ENCODE measurements at regions not wholly inside any gene's neighbourhood (a gene's known extent, or its start where the extent isn't known, plus 50 kb on each side); places are given as distances from the start of the nearest gene placed in this dataset.
"Not testable (repeated sequence)": the region's sequence is repeated elsewhere in the genome, so short reads cannot be mapped to it uniquely, and the experiment has no call there.

DNA sequence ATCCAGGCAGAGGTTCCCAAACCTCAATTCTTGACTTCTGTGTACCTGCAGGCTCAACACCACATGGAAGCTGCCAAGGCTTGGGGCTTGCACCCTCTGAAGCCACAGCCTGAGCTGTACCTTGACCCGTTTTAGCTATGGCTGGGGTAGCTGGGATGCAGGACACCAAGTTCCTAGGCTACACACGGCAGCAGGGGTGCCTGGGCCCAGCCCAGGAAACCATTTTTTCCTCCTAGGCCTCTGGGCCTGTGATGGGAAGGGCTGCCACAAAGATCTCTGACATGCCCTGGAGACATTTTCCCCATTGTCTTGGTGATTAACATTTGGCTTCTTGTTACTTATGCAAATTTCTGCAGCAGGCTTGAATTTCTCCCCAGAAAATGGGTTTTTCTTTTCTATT, 180.6 kb upstream of the CFAP20DC start:
- DNase-seq (ENCODE audit: low read depth, low spot score), result not testable (repeated sequence)

DNA sequence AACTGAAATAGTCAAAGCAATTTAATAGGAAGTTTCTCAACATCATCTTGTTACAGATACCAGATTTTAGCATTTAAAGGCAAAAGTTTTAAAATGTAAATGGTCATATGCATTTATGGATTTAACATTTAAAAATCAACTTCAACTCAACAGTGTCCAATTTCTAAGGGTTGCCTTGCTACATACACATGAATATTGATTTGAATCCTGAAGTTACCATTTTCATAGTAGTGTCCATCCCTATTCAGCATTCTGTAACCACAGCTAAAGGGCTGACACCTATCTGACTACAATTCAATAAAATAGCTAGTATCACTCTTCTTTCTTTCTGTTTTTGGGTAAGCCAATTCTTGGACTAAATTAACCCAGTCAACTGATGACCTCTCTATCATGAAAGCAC, 164.0 kb upstream of the CFAP20DC start:
- no peak for DNase-seq (ENCODE audit: low read depth, low spot score)

DNA sequence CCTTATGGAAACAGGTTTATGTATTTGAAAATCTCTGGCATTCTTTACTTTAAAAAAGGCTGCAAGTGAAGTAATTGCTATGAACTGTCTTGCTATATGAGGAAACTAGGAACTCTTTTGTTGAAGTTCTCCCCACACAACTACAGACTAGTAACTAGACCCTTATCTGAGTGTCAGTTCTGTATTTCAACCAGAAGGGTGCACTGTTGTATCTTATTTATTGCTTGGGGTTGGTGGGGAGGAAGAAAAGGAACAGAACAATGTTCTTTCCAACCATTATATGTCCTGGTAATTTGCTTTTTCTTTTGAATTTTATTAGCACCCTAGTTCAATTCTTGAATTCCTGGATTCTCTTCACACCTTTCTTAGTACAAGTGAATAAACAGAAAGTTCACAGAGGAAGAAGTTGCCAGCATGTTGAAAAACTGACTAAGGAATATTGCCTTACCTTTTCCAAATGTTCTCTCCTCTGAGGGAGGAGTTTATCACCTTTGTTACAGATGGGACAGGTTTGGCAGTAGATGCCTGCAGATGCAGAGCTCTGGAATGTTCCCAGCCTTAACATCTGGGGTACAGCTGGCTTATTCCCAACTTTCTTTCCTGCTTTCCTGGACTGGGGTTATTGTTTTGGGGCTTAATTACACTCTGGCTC, 162.4 kb upstream of the CFAP20DC start:
- DNase-seq (ENCODE audit: low read depth, low spot score), result no peak

DNA sequence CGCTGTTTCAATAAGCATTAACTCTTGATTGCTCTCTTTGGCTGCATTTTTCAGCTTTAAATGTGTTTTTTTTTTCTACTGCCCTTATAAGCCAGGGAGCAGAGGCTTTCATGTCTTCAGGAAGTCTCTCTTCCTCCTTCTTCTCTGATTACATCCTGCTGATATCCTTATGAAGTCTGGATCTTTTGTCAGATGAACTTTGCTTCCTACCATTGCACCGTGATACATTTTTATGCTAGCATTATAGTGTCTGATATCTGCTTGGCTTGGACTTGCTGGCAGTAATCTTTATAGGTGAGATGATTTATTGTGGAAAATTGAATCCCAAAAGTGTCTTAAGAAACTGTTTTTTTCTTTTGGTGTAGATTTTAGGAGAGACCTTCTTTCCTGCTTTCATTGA, 160.4 kb upstream of the CFAP20DC start:
- DNase-seq (ENCODE audit: low read depth, low spot score), result no peak

DNA sequence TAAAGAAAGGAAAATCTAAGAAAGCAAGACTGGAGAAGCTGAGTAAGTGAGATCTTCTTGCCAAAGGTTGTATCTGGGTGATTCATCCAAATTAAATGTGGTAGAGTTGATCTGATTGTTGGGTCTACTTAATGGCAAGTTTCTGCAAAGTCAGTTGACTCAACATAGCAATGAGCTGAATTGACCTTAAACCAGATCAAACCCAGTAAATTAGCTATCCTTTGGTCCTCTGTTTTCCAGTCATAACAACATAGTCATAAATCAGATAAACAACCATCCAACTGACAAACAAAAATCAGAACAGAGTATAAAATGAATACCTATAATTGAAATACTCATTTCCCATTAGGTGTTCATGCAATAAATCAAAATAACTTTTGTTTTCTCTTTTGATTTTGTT, 142.6 kb upstream of the CFAP20DC start:
- DNase-seq (ENCODE audit: low read depth, low spot score), result no peak

DNA sequence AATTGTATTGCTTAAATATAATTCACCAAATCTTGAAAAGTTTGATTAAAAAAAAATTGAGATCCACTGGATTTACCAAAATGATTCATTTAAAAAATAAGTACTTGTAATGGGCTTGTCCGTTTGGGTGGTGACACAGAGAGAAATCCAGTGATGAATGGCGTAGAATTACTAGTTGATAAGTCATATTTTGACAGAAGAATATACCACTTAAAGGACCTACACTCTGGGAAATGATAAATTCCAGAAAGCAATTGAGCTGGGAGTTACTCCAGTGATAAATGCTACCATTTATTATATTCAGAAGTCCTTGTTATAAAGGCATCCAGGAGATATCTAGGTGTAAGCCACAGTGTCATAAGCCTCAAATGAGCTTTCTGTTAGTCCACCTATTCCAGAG, 141.8 kb upstream of the CFAP20DC start:
- DNase-seq (ENCODE audit: low read depth, low spot score), result no peak

DNA sequence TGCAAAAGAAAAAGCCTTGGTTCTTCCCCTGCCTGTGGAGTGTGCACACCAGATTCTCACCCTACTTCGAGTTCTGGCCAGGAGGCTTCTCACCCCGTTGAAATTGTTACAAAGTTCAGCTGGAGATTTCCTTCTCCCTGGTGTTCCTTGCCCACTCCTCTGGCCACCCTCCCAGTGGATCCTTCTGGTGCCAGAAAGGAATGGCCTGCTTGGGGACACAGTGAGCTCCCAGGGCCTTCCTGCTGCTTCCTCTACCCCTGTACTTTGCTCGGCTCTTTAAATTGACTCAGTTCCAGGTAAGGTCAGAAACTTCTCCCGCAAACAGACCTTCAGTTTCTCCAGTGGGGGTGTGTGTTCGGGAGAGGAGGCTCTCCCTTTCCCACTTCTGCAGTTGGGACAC, 140.1 kb upstream of the CFAP20DC start:
- no peak for DNase-seq (ENCODE audit: low read depth, low spot score)

DNA sequence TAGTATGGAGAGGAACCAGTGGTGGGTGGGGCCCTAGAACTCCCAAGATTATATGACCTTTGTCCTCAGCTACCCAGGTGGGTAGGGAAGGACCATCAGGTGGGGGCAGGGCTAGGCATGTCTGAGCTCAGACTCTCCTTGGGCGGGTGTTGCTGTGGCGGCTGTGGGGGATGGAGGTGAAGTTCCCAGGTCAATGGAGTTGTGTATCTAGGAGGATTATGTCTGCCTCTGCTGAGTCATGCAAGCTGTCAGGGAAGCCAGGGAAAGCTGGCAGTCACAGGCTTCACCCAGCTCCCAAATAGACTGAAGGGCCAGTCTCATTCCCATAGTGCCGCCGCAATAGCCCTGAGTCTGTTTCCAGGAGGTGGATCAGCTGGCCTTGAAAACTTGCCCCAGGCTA, 139.7 kb upstream of the CFAP20DC start:
- no peak for DNase-seq (ENCODE audit: low read depth, low spot score)

DNA sequence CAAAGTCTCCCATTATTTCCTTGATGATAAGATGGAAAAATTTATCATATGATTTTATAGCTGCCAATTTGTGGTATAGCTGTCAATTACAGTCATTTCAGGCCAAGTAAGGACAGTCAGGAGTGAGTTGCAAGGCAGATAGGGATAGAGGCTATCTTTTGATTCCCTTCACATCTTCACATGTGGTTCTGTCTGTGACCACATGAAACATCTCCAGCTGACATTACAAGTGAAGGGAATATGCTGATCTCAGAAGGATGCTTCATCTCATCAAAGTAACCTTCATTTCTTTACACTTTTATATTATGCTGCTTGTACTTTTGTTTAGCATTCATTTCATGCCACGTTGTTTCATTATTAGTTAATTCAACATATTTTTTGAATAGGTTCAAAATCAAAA, 136.9 kb upstream of the CFAP20DC start:
- DNase-seq (ENCODE audit: low read depth, low spot score), result no peak

DNA sequence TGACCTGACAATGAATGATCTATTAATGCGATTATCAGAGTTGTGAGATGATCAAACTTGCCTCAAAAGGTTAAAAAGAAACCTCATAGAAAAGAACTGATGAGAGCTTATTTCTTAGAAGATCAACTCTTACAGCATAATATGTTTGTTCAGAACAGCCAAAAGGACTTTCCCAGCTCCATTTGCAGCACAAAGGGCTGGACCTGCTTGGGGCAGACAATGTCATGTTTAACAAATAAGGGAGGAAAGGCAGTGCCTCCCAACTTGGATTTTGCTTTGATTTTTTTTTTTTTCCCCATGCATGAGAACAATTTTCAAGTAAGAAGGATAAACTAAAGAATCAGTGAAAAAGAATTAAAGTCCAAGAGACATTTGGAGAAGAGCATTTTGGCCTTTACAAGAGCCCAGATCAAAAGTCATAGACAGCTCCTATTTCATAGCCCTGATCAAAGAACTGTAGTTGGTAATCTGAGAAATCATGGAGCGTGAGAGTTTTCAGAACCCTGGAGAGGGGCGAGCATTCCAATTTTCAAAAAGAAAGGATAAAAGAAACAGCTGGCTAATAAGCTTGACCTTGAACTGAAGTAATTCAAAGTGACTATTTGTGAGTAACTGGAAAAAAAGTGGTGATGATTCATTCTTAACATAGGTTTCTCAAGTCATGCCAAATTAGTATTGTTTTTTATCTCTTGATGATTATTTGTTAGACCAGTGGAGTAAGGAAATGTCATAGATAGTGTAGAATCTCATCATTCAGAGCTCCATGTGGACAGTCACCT, 136.0 kb upstream of the CFAP20DC start:
- no peak for DNase-seq (ENCODE audit: low read depth, low spot score)

DNA sequence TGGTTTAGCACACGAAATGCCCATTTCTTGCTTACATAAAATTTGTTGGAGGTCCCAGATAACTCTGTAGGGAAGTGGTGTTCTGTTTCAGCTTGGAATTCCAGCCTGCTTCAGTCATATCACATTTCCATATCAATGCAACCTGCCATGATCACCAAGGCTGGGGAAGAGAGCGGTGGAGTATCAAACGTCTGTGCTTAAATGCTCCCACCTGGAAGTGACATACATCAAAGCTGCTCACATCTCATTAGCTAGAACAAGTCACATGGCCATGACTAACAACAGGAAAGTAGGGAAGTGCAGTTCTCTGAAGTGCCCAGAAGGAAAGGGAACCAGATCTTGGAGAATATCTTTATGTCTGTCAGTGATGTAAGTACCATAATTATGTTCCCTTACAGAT, 130.2 kb upstream of the CFAP20DC start:
- DNase-seq (ENCODE audit: low read depth, low spot score), result no peak

DNA sequence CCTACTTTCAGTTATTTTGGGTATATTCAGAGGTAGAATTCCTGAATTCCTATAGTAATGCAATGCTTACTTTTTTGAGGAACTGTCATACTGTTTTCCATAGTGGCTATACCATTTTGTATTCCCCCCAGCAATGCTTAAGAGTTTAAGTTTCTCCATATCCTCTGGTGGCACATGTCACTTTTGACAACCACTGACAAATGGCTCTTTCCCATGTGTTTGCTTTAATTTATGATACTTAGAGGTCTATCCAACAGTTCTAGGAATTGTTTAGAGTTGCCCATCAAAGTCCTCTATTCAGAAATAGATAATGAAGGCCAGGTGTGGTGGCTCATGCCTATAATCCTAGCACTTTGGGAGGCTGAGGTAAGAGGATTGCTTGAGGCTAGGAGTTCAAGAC, 128.9 kb upstream of the CFAP20DC start:
- DNase-seq (ENCODE audit: low read depth, low spot score), result no peak

DNA sequence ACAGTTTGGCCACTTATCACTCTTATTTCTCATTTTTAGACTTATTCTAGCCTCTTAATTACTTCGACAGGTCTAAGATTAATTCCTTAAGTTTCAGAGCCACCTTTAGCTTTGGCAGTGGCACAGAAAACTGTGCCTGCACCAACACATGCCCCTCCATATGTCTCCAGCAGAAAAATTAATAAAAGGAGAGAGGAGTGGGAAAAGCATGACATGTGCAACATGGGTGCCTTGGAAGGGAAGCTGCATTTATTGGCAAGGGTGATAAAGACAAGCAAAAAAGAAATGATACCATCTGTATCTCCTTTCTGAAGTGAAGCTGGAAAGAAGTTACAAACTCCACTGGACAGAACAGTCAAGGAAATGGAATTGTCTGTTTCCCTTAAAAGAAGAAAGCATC, 121.7 kb upstream of the CFAP20DC start:
- DNase-seq (ENCODE audit: low read depth, low spot score), result no peak

DNA sequence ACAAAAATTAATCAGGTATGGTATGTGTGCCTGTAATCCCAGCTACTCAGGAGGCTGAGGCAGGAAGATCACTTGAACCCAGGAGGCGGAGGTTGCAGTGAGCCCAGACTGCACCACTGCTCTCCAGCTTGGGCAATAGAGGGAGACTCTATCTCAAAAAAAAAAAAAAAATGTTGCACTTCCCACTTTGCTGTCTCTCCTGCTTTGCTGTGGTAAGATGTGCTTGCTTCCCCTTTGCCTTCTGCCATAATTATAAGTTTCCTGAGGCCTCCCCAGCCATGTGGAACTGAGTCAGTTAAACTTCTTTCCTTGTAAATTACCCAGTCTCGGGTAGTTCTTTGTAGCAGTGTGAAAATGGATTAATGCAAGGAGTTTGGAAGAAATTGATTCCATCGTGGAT, 120.3 kb upstream of the CFAP20DC start:
- DNase-seq (ENCODE audit: low read depth, low spot score), result not testable (repeated sequence)

DNA sequence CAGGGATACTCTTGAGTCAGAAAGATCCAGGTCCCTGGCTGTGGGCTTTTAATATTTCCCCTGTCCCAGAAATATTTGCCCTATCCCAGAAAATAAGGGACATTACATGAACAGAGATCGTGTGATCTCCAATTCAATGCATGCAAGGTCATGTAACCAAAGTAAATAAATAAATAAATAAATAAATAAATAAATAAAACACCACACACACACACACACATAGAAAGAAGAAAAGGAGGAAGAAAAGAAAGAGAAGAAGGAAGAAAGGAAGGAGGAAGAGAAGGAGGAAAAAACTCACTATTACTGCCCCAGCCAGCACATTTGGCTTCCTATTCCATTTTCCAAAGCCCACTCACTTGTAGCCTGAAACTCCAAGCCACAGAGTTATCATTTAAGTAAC, 117.9 kb upstream of the CFAP20DC start:
- DNase-seq (ENCODE audit: low read depth, low spot score), result no peak

DNA sequence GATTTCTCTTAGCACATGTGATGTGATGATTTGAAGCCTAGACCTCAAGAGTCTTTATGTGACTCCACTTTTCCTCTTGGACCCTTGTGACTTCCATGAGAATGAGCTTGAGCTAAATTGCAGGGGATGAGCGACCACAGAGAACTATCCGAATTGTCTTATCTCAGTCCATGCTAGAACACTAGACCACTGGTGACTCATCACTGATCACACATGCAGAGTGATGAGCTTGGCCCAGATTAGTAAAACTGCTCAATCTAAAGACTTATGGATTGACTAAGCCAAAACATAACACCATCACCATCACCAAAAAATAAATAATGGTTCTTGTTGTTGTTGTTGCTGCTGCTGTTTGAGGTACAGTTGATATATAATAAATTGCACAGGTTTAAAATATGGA, 114.1 kb upstream of the CFAP20DC start:
- DNase-seq (ENCODE audit: low read depth, low spot score), result no peak

DNA sequence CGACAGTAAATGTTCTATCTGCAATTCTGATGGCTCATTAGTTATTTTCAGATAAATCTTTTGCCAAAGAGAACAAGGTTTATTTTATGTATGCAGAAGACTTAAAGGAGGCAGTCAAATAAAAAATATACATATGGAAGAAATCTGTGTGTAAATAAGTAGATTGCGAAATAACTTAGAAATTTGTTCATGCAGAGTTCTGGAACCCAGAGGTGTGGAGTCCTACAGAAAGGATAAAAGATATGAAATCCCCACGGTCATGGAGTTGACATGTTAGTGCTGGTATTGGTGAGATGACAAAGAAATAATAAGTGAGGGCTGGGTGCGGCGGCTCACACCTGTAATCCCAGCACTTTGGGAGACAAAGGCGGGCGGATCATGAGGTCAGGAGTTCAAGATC, 111.2 kb upstream of the CFAP20DC start:
- DNase-seq (ENCODE audit: low read depth, low spot score), result no peak

DNA sequence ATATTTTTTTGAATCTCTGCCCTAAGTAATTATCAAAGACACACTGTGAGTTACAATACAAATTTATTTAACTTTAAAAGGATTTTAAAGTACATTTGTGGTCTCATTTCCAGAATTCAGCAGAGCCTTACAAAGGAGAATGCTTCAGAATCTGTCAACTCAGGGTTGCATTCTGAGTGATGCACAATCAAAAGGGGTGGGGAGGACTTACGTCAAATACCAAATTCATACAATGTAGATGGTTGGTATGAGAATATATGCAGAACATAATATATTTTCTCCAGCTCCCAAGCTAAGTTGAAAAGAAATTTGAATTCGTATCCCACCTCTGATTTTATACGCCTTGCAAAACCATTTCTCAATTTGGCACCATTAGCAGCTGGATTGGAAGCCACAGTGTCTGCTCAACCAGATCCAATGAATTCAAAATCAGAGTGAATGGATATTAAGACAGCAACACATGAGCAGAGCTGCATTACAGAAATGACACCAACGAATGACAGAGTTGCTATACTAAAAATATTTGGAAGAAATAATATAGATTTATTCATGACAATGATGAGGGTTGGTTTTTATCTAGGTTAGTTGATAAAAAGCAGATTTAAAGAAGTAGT, 110.4 kb upstream of the CFAP20DC start:
- DNase-seq (ENCODE audit: low read depth, low spot score), result no peak

DNA sequence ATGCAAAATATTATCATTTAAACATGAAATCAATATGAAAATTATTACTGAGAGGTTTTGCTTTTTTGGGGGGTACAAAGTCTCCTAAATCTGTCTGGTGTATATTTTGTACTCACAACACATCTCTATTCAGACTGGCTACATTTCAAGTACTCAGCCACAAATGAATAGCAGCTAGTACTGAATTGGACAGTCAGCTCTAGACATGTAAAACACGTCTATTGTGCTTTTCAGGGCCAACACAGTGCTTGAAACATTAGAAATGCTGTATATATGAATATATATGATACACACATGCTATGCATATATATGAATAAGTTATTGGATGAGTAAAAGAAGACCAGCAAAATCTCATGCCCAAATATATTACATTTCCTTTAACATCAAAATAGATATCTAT, 103.8 kb upstream of the CFAP20DC start:
- DNase-seq (ENCODE audit: low read depth, low spot score), result no peak

DNA sequence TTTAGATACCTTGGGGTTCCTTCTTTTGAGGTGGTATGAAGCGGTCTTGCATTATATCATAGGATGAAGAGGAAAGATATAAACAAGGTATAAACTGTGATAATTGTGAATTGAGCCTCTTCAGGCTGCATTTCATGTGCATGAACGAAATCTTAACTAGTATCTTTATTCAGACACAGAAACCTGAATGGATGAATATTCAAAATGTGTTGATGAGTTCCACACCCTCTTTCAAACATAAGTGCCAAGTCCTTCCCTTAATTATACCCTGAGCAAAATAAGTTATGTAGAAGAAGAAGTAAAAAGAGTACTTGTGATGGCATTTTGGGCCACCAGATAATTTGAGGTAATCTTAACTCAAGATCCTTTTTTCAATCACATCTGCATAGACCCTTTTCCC, 103.1 kb upstream of the CFAP20DC start:
- no peak for DNase-seq (ENCODE audit: low read depth, low spot score)

DNA sequence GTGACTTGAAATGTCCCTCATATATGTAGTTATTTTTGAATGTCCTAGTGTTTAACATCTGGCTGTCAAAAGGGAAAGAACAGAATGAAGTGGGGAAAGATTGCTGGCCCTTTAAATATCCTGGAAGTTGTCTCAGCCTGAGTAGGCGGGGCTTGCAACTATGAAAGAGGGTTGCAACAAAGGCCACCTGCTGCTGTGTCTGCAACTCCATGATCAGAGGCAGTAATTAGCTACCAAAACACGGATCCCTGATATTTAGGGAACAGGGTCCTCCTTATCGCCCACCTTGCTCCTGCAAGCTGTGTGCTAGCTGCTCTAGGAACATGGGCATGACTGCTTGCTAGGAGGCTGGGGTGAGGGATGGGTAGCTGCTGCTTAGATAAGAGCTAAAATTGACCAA, 100.2 kb upstream of the CFAP20DC start:
- DNase-seq (ENCODE audit: low read depth, low spot score), result no peak

DNA sequence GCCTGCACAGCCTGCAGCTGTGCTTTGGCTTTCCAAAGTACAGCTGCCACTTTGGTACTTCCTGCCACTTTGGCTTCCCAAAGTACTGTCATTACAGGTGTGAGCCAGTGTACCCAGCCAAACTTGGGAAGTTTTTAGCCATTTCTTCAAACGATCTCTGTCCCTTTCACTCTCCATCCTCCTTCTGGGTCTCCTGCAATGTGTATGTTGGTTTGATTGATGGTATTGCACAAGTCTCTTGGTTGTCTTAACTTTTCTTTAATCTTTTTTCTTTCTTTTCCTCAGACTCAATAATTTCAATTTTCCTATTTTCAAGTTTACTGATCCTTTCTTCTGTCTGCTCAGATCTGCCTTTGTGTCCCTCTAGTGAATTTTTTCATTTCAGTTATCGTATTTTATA, 99.3 kb upstream of the CFAP20DC start:
- DNase-seq (ENCODE audit: low read depth, low spot score), result no peak

DNA sequence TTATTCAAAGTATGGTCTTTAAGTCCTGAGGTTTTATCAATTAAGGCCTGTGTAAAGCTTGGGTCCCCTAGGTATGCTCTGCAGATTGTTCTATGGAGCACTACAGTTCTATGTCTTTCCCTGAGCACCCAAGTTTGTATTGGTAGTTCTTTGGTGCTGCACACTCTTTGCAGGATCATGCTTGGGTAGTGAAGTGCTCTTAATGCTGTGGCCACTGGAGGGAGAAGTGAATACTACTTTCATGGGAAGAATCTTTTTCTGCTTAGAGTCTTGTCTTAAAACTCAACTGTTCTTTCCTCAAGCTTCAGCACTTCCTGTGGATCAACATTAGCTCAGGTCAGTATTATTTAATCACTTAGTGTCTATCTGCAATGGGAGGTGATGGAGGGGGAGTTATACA, 93.6 kb upstream of the CFAP20DC start:
- DNase-seq (ENCODE audit: low read depth, low spot score), result no peak
